Osteoblast (primary cell): ENCODE measurements at regions not wholly inside any gene's neighbourhood (a gene's known extent, or its start where the extent isn't known, plus 50 kb on each side); places are given as distances from the start of the nearest gene placed in this dataset.
A peak's percentile ranks its signal among the peaks of the same experiment; 100 is the strongest.

Source experiments
- DNase-seq: peaks from one replicate; pipeline ENCODE4 v3.0.0; 2011; ENCODE audit warnings: low spot score, mixed read lengths; ENCODE audit not compliant: insufficient read length; ENCODE audit errors: missing footprints
- H2AFZ ChIP-seq: 2 replicates; pipeline ENCODE4 v1.6.0; 2011; ENCODE audit warnings: mild to moderate bottlenecking, low read length
- H3K27ac ChIP-seq: 2 replicates; pipeline ENCODE4 v1.5.1; 2011; ENCODE audit warnings: mild to moderate bottlenecking, low read depth, low read length, moderate library complexity
- H3K27me3 ChIP-seq: 2 replicates; pipeline ENCODE4 v1.6.0; 2012; ENCODE audit warnings: mild to moderate bottlenecking, control low read depth, inconsistent platforms, low read length, moderate library complexity; ENCODE audit not compliant: insufficient read depth
- H3K36me3 ChIP-seq: 2 replicates; pipeline ENCODE4 v1.5.1; 2011; ENCODE audit warnings: mild to moderate bottlenecking, low read length, control low read depth, moderate library complexity; ENCODE audit not compliant: insufficient read depth
- H3K4me1 ChIP-seq: 2 replicates; pipeline ENCODE4 v1.5.1; 2011; ENCODE audit warnings: mild to moderate bottlenecking, low read length, control low read depth, moderate library complexity; ENCODE audit not compliant: insufficient read depth
- H3K4me2 ChIP-seq: 2 replicates; pipeline ENCODE4 v1.6.0; 2011; ENCODE audit warnings: mild to moderate bottlenecking, low read length; ENCODE audit not compliant: insufficient read depth
- H3K4me3 ChIP-seq: fragments of 200-600 bp; sonication (generic); 3 replicates; pipeline ENCODE4 v1.5.1; 2012; ENCODE audit warnings: mild to moderate bottlenecking, low read length, inconsistent platforms; ENCODE audit not compliant: insufficient read depth
- H3K79me2 ChIP-seq: 2 replicates; pipeline ENCODE4 v1.6.0; 2012; ENCODE audit warnings: mild to moderate bottlenecking, low read length, control low read depth, inconsistent platforms; ENCODE audit not compliant: insufficient read depth
- H3K9me3 ChIP-seq: 2 replicates; pipeline ENCODE4 v1.5.1; 2011; ENCODE audit warnings: low read depth, low read length, control low read depth
- H4K20me1 ChIP-seq: 2 replicates; pipeline ENCODE4 v1.6.0; 2012; ENCODE audit warnings: mild to moderate bottlenecking, low read length, control low read depth; ENCODE audit not compliant: insufficient read depth
- TF ChIP-seq, protein P1 (sequence below): IDR thresholded peaks from 2 replicates; pipeline ENCODE4 v1.5.1; 2011; ENCODE audit warnings: mild to moderate bottlenecking, low read depth, low read length, moderate library complexity; ENCODE audit errors: extremely low read depth

GRCh38 chr14:103205541-103205906 lies 82.3 kb downstream of the TNFAIP2 start:
- Histone ChIP-seq H3K27ac (no peak overlapping the region), H3K9me3 (peaks cover 4% of the 10 kb centered on the region), H3K36me3 (no peaks in the 10 kb centered on the region), H3K79me2 (no peaks in the 10 kb centered on the region), H3K4me3 (no peak overlapping the region), H4K20me1 (no peaks in the 10 kb centered on the region), H2AFZ (no peak overlapping the region), H3K27me3 (peaks cover 32% of the 10 kb centered on the region), H3K4me2 (no peak overlapping the region), H3K4me1 (peaks cover 3% of the 10 kb centered on the region)
- DNase-seq, result no peak
- TF ChIP-seq, protein P1, sequence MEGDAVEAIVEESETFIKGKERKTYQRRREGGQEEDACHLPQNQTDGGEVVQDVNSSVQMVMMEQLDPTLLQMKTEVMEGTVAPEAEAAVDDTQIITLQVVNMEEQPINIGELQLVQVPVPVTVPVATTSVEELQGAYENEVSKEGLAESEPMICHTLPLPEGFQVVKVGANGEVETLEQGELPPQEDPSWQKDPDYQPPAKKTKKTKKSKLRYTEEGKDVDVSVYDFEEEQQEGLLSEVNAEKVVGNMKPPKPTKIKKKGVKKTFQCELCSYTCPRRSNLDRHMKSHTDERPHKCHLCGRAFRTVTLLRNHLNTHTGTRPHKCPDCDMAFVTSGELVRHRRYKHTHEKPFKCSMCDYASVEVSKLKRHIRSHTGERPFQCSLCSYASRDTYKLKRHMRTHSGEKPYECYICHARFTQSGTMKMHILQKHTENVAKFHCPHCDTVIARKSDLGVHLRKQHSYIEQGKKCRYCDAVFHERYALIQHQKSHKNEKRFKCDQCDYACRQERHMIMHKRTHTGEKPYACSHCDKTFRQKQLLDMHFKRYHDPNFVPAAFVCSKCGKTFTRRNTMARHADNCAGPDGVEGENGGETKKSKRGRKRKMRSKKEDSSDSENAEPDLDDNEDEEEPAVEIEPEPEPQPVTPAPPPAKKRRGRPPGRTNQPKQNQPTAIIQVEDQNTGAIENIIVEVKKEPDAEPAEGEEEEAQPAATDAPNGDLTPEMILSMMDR, result no peak

- Histone ChIP-seq H3K4me1 (peaks cover 3% of the 10 kb centered on the region), H3K79me2 (no peaks in the 10 kb centered on the region), H3K4me3 (peak overlapping the region; percentile 7), H4K20me1 (no peaks in the 10 kb centered on the region), H3K27me3 (peaks cover 29% of the 10 kb centered on the region), H3K9me3 (peaks cover 4% of the 10 kb centered on the region), H3K4me2 (peak overlapping the region; percentile 73), H2AFZ (no peak overlapping the region), H3K27ac (no peak overlapping the region), H3K36me3 (no peaks in the 10 kb centered on the region)
- TF ChIP-seq, protein P1, result no peak
- no peak for DNase-seq
Observed at GRCh38 chr14:103206023-103206481, 82.8 kb downstream of the TNFAIP2 start.

- peak overlapping the region; percentile 73 for H3K4me2 ChIP-seq
- TF ChIP-seq, protein P1, result no peak
- no peaks in the 10 kb centered on the region for H4K20me1 ChIP-seq
- DNase-seq, result peak; percentile 91
- peaks cover 27% of the 10 kb centered on the region for H3K27me3 ChIP-seq
- no peaks in the 10 kb centered on the region for H3K79me2 ChIP-seq
- no peaks in the 10 kb centered on the region for H3K36me3 ChIP-seq
- H2AFZ ChIP-seq, result no peak overlapping the region
- peaks cover 4% of the 10 kb centered on the region for H3K9me3 ChIP-seq
- peaks cover 3% of the 10 kb centered on the region for H3K4me1 ChIP-seq
- peak overlapping the region; percentile 33 for H3K27ac ChIP-seq
- H3K4me3 ChIP-seq, result peak overlapping the region; percentile 62
Observed at GRCh38 chr14:103206836-103207387, 83.7 kb downstream of the TNFAIP2 start.

GRCh38 chr14:103207388-103208072 lies 84.3 kb downstream of the TNFAIP2 start:
- peaks cover 27% of the 10 kb centered on the region for H3K27me3 ChIP-seq
- peak overlapping the region; percentile 76 for H2AFZ ChIP-seq
- H3K4me1 ChIP-seq, result peaks cover 3% of the 10 kb centered on the region
- H3K36me3 ChIP-seq, result no peaks in the 10 kb centered on the region
- no peaks in the 10 kb centered on the region for H4K20me1 ChIP-seq
- H3K27ac ChIP-seq, result no peak overlapping the region
- H3K9me3 ChIP-seq, result peaks cover 4% of the 10 kb centered on the region
- H3K79me2 ChIP-seq, result no peaks in the 10 kb centered on the region
- H3K4me2 ChIP-seq, result peak overlapping the region; percentile 73
- DNase-seq, result no peak
- peak overlapping the region; percentile 62 for H3K4me3 ChIP-seq
- TF ChIP-seq, protein P1, result no peak
